8988T (cell line): ENCODE measurements at regions not wholly inside any gene's neighbourhood (a gene's known extent, or its start where the extent isn't known, plus 50 kb on each side); places are given as distances from the start of the nearest gene placed in this dataset.
"Not testable (repeated sequence)": the region's sequence is repeated elsewhere in the genome, so short reads cannot be mapped to it uniquely, and the experiment has no call there.

Experiments
- DNase-seq: peaks from one replicate; pipeline ENCODE4 v3.0.0; 2011

- no peak for DNase-seq
Measured at GRCh38 chr3:15953841-15954240, 156.1 kb upstream of the ANKRD28 start.

GRCh38 chr3:15955968-15956367, 158.2 kb upstream of the ANKRD28 start:
- no peak for DNase-seq

DNA sequence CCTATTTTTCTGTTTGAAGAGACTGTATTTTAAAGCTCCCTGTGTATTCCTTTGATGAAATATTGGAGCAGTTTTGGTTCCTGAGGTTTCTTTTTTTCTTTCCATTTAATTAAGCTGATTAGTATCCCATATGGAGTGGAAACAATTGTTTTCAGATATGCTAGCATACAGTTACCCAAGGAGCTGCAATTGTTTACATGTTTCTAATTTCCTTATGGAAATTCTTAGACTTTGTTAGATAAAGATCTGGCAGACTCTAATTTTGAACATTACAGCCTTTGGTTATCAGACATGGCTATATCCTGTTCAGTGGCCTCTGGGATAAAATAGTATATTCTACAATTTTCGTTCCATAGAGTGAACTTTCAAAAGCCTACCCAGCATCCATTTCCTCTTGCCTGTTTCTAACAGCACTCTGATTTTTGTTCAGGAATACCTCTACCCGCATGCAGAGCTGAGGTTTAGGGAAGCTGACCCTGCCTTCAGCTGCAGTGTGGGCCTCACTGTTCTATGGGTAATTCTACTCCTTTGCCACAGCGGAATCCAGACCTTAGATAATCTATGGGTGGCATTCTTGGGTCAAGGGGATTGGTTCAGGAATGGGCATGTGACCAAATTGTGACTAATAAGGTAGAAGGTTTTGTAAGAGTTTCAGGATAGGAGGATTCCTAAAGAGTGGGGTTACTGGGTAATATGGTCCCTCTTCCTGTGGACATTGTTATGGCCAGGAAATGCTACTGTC, 161.1 kb upstream of the ANKRD28 start:
- no peak for DNase-seq

DNA sequence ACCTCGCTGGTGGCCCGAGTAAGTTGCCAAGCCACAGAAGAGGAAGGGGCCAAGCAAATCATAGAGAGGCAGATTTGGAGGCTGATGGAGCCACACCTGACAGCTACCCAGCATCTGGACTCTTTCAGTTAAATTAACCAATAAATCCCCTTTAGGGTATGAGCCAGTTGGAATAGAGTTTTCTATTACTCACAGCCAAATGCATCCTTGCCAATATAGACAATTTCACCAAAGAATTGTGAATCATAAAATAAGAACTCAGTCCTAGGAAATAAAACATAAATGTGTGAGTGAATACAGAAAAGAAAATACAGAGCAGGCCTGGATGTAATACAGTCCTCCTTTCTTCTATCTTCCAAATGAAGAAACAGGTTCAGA, 161.6 kb upstream of the ANKRD28 start:
- no peak for DNase-seq

DNA sequence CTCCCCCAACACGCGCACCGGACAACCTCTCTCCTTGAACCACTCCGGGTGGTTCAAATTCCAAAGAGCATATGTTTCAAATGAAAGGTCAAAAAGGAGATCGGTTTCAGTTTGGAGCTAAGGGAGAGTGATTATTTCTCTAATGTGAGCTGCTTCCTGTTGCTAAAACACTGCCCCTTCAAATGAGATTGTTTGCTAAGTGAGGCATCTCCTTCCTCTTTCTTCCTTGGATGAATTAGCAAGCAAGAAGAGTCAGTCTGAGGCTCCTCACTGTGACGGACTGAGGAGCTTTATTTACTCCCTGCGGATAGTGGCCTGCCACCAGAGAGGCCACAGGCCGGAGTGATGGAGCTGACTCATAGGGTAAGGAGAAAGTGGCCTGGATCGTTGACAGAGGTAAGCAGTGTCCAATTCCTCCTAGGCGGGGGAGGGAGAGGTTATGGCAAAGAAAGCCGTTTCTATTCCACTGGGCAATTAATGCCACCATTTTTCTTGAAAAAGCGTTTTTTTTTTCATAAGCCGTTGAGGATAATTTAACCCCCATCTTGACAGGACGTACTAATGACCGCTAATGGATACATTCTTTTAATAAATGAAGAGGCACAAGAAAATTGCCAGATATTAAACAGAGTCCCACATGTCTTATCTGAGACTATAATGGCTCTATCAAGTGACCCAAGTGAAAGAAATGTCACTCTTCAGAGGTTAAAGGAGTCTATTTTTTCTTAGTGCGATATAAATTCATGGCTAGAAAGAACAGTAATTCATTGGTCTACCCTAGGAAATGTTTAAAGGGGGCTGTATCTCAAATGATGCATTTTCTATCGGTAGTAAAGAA, 167.0 kb upstream of the ANKRD28 start:
- DNase-seq, result no peak

- no peak for DNase-seq
Measured at GRCh38 chr3:15967577-15967976, 169.8 kb upstream of the ANKRD28 start.

- DNase-seq, result no peak
Measured at GRCh38 chr3:15969874-15970640, 172.3 kb upstream of the ANKRD28 start.

DNA sequence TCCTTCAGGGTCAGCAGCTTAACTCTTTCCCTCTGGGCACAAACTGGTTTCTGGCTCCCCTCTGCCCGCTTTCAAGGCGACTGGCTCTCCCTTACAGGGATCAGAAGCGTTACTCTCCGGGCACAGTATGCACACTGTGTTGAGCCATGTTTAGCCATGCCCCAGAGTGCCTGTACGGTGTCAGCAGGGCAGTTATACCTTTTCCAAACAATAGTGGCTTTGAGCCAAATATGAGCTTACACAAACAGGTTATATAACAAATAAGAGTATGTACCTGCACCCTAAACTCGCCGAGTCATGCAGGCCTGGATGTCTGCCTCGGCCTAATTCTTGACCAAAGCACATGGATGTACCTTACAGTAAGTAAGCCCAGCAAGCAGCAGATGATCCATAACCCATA, 175.6 kb upstream of the ANKRD28 start:
- DNase-seq, result no peak

DNA sequence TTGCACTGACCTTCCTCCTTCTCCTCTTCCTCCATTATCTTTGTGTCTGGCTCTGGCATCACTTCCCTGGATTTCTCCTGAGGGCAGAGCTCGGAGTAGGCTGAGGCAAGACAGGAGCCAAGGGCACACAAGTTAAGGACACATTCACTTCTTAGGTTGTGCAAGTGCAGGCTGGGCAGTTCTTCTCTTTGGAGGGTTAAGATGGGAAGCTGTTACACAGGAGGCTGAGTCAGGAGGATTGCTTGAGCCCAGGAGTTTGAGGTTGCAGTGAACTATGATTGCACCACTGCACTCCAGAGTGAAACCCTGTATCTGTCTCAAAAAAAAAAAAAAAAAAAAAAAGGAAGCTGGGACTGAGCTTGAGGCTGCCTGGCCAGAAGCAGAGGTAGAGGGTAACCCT, 176.2 kb upstream of the ANKRD28 start:
- no peak for DNase-seq

DNA sequence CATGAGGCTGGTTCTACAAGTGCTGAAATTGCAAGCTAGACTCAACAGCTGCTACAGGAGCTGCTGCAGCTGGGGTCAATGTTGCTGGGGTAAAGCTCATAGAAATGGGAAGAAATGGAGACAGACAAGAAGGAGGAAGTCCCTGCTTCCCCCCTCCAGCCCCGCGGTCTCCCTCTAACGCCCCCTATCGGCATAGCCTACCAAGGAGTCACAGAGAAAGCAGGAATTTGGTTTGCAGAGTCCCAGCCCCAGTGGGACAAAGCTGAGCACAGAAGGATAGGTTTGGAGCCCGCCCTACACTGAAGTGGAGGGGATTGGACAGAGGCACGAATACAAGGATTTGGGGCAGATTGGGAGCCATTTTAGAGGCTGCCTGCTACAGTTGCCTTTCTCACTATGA, 176.9 kb upstream of the ANKRD28 start:
- DNase-seq, result no peak

GRCh38 chr3:15976524-15976923, 178.7 kb upstream of the ANKRD28 start:
- DNase-seq, result no peak

- DNase-seq, result no peak
Measured at GRCh38 chr3:15977090-15977489, 179.3 kb upstream of the ANKRD28 start.

- no peak for DNase-seq
Measured at GRCh38 chr3:15977598-15978232, 179.9 kb upstream of the ANKRD28 start.

GRCh38 chr3:15978801-15979200, 181.0 kb upstream of the ANKRD28 start:
- no peak for DNase-seq

DNA sequence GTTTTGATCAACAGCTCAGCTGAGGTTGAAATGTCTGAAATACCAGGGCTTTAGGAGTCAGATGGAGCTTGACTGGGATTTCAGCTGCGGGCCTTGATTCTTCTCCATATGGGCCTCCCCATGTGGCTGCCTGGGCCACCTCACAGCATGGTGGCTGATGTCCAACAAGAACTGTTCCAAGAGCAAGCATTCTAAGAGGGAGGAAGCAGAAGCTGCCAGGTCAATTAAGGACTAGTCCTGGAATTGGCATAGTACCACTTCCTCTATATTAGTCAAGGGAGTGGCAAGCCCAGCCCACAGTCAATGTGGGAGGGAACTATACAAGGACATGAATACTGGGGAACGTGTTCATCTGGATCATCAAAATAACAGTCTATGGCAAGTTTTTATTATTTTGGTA, 181.7 kb upstream of the ANKRD28 start:
- DNase-seq, result no peak

GRCh38 chr3:15979900-15980299, 182.1 kb upstream of the ANKRD28 start:
- no peak for DNase-seq

DNA sequence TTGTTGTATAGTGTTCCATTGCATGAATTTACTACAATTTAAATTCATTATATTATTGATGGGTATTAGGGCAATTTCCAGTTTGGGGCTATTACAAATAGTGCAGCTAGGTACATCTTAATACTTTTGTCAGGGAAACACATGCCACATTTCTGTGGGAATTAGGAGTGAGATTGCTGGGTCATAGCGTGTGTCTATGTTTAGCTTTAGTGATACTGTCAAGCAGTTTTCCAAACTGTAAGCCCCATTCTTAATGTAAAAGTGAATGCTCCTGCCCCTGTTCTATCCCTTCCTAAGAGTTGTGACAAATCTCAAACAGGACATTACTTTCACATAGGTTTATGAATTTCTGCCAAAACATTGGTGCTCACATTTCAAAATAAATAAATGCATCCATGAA, 184.5 kb upstream of the ANKRD28 start:
- no peak for DNase-seq

GRCh38 chr3:15982667-15983196, 185.0 kb upstream of the ANKRD28 start:
- peak; percentile 40 for DNase-seq

DNA sequence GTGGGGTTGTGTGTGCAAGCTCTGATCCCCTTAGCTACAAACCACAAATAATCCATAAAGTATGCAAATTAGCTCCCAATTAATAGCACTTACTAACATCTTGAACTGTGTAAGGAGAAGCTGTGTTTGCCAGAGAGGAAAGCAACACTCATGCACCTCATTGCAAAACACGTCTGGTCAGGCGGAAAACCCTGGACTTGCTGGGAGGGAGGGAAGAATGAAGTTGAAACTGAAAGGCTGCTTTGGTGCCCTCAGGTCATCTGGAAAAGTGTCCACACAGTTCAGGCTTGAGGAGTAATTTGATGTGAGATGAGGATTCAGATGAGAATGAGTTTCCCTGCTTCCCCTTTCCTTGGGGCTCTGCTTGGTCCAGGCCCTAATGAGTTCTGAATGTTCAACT, 185.5 kb upstream of the ANKRD28 start:
- DNase-seq, result no peak

- no peak for DNase-seq
Measured at GRCh38 chr3:15983693-15984092, 185.9 kb upstream of the ANKRD28 start.

DNA sequence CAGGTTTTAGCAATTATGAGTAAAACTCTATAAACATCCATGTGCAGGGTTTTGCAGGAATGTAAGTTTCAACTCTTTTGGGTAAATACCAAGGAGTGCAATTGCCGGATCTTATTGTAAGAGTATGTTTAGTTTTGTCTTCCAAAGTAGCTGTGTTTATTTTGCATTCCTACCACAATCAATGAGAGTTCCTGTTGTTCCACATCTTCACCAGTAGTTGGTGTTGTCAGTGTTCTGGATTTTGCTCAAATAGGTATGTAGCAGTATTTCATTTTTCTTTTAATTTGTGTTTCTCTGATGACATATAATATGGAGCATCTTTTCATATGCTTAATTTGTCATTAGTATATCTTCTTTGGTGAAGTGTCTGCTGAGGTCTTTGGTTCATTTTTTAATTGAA, 185.1 kb upstream of the GALNT15 start:
- DNase-seq, result no peak

DNA sequence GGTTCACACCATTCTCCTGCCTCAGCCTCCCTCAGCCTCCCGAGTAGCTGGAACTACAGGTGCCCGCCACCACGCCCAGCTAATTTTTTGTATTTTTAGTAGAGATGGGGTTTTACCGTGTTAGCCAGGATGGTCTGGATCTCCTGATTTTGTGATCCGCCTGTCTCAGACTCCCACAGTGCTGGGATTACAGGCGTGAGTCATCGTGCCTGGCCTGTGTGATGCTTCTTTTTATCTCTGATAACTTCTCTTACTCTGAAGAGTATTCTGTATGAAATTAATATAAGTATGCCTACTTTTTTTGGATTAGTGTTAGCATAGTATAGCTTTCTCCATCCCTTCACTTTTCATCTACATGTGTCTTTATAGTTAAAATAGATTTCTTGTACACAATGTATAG, 180.8 kb upstream of the GALNT15 start:
- DNase-seq, result not testable (repeated sequence)

DNA sequence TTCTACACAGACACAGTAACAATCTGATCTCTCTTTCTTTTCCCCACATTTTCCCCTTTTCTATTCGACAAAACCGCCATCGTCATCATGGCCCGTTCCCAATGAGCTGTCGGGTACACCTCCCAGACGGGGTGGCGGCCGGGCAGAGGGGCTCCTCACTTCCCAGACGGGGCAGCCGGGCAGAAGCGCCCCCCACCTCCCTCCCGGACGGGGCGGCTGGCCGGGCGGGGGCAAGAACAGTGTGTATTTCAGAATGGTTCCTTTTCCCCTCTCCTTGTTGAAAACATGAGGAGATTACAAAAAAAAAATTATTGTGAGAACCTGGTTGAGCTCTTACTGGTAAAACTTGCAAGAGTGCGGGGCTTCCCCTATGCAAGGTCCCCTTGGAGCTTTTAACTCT, 178.0 kb upstream of the GALNT15 start:
- not testable (repeated sequence) for DNase-seq
